GM18505 (cell line): ENCODE measurements at regions not wholly inside any gene's neighbourhood (a gene's known extent, or its start where the extent isn't known, plus 50 kb on each side); places are given as distances from the start of the nearest gene placed in this dataset.
"Not testable (repeated sequence)": the region's sequence is repeated elsewhere in the genome, so short reads cannot be mapped to it uniquely, and the experiment has no call there.

Source experiments
- ATAC-seq: cut with Tn5 transposase; IDR thresholded peaks from one replicate; pipeline ENCODE4 v1.9.1; 2021; ENCODE audit not compliant: unreplicated experiment
- POLR2A ChIP-seq: IDR thresholded peaks from 4 replicates; pipeline ENCODE4 v1.6.1; 2011; ENCODE audit warnings: borderline replicate concordance; ENCODE audit not compliant: insufficient read depth, insufficient read length; ENCODE audit errors: extremely low read depth

DNA sequence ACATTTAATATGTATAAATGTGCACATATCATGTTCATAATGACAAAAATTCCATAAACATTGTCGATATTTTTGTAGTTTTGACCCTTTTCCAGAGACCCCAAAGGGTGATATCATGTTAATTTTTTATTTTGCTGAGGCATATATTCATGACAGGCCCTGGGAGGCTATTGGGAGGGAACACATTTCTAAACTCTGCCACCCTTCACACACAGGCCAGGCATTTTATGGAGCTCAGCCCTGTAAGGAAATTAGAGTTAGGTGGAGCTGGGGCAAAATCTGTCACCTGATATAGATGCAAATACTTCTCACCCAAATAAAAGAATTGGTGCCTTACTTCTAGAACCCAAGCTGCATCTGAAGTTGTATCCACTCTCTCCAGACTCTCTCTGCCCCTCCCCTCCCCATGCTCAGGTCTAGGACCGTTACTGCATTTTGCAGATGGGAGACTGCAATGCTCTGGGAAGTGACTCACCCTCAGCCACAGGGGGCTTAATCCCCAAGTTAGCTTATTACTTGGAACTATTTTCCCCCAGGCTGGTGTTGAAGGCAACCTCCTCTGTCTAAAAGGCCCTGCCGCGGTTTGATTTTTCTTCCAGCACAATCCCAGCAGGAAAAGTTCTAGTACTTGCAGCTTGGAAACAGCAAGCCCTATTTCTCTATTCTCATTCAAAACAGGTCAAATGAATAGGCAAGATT, 238.9 kb downstream of the EMP1 start:
- no peak for TF ChIP-seq POLR2A

GRCh38 chr12:13433768-13434167, 237.2 kb downstream of the EMP1 start:
- TF ChIP-seq POLR2A = no peak
- no peak for ATAC-seq

More for the DNA sequence above, 238.9 kb downstream of the EMP1 start:
- ATAC-seq = no peak

- no peak for ATAC-seq
These were observed 234.5 kb downstream of the EMP1 start for GRCh38 chr12:13431041-13431440.

GRCh38 chr12:13428538-13429265, 232.2 kb downstream of the EMP1 start:
- ATAC-seq = no peak
- no peak for TF ChIP-seq POLR2A

More at GRCh38 chr12:13431041-13431440, 234.5 kb downstream of the EMP1 start:
- TF ChIP-seq POLR2A = no peak

DNA sequence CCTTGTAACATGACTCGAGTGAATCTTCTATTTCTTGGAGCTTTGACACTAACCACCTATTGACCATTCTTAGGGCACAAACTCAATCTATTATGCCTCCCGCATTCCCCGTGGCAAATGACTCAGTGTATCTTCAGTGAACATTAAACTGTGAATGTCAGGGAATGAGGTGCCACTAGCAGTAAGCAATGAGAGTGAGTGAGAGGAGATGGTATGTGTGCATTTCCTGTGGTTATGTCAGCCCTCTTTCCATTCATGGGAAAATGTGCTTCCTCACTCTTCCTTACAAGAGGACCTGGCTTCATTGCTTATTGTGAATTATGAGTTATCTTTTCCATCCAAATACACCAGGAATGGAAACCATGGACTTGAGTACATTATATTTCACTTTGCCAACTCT, 229.2 kb downstream of the EMP1 start:
- ATAC-seq = no peak
- no peak for TF ChIP-seq POLR2A

DNA sequence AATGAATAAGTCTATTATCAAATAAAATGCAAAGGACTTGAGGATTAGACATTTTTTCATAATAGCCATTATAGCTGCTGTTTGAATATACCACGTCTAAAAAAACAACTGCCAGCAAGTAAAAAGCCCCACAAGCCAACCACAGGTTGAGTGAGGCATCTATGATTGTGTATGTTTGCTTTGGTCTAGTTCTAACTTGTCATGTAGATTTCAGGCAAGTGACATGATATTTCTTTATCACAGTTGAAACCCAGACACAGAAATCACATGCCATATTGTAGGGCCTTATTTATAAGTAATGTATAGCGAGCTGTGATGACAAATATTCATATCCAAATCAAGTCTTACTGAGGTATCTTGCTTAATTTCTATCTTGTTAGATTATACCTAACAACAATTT, 225.8 kb downstream of the EMP1 start:
- no peak for ATAC-seq
- TF ChIP-seq POLR2A = no peak

DNA sequence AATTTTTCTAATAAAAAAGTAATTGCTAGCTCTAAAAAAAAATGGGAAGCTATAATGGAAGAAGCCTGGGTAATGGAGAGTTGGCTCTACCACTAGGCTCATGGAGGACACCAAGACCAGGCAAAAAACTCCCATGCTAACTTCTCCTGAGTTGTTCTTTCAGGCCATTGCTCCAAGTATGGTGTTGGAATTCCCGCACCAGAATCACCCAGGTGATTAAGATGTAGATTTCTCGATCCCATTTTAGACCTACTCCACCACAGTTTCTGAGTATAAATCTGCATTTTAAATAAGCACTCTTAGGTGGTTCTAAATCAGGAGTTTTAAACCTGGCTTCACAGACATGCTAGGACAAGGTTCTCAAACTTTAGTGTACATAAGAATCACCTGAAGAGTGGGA, 221.0 kb downstream of the EMP1 start:
- TF ChIP-seq POLR2A = no peak
- no peak for ATAC-seq

DNA sequence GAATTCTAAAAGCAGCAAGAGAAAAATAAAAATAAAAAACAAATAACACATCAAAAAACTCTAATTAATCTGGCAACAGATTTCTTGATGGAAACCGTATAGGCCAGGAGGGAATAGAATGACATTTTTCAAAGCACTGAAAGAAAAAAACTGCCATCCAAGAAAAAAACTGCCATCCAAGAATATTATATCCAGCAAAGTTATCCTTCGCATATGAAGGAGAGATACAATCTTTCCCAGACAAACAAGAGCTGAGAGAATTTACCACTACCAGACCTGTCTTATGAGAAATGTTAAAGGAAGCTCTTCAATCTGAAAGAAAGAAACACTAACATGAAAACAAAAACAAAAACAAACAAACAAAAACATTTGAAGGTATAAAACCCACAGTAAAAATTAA, 214.8 kb downstream of the EMP1 start:
- TF ChIP-seq POLR2A = no peak
- ATAC-seq = no peak

- no peak for ATAC-seq
- TF ChIP-seq POLR2A = no peak
These were observed 209.6 kb downstream of the EMP1 start for GRCh38 chr12:13405961-13406703.

- ATAC-seq = no peak
- TF ChIP-seq POLR2A = no peak
These were observed 208.3 kb downstream of the EMP1 start for GRCh38 chr12:13404631-13405473.

DNA sequence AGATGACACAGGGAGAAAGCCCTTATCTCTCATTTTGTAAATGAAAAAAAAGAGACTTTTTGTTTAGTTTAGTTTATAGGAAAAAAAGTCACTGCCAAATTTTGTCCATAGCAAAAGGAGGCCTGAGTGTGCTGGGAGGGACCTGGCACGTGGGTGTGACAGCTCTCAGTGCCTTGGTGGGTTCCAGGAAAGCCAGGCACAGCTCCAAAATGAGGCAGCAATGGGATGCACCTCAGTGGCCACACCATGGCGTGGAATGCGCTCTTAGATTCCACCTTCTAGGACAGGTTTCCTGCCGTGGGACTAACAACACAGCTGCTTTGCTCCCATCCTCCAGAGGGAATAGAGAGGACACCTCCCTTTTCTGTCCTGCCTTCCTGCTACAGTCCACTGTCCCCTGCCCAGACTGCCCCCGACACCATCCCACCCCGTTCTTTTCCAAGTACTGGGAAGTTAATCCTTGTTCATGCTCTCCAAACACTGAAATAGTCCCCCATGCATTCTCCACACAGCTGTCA, 207.6 kb downstream of the EMP1 start:
- TF ChIP-seq POLR2A = no peak
- ATAC-seq = no peak

GRCh38 chr12:13391375-13391774, 194.8 kb downstream of the EMP1 start:
- ATAC-seq = not testable (repeated sequence)

DNA sequence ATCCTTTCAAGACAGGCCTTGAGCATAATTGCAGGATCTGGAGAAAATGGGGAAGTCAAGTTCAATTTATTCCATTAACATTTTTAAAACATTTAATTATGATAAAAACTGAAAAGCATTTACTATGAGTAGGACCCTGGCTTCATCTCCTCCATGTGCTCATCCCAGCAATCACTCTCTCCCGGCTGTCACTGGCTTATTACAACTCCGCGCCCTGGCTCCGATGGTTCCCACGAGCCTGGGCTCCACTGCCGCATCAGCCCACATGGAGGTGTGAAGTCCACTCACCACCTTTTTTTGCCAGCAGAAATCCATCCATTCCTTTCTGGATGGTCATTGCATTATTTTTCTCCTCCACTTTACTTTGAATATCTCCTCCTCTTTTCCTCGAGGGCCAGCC, 194.4 kb downstream of the EMP1 start:
- TF ChIP-seq POLR2A = no peak
- no peak for ATAC-seq
